IPS DF 6.9 (cell line): ENCODE measurements at regions not wholly inside any gene's neighbourhood (a gene's known extent, or its start where the extent isn't known, plus 50 kb on each side); places are given as distances from the start of the nearest gene placed in this dataset.

ENCODE experiments used
- DNase-seq: peaks from one replicate; pipeline ENCODE4 v3.0.0-alpha.2; 2013; ENCODE audit warnings: low read depth, low spot score
- H3K27ac ChIP-seq: one replicate; pipeline ENCODE4 v1.5.1; 2013; ENCODE audit warnings: low read length, control low read depth
- H3K27me3 ChIP-seq: 2 replicates; pipeline ENCODE4 v1.6.1; 2013; ENCODE audit warnings: mild to moderate bottlenecking, low read length; ENCODE audit not compliant: control insufficient read depth, insufficient read depth
- H3K36me3 ChIP-seq: 2 replicates; pipeline ENCODE4 v1.6.1; 2013; ENCODE audit warnings: low read length; ENCODE audit not compliant: control insufficient read depth, insufficient read depth
- H3K4me1 ChIP-seq: 2 replicates; pipeline ENCODE4 v1.6.1; 2013; ENCODE audit warnings: low read length; ENCODE audit not compliant: control insufficient read depth, insufficient read depth
- H3K4me3 ChIP-seq: 2 replicates; pipeline ENCODE4 v1.5.1; 2013; ENCODE audit warnings: mild to moderate bottlenecking, low read length
- H3K9me3 ChIP-seq: 2 replicates; pipeline ENCODE4 v1.6.1; 2013; ENCODE audit warnings: low read length, inconsistent platforms; ENCODE audit not compliant: control insufficient read depth, insufficient read depth
- WGBS: extraction: QIAGEN DNeasy Blood & Tissue Kit; methylation state at CpG from one replicate; pipeline ENCODE4 v1.1.7; 2013; ENCODE audit warnings: mixed read lengths, missing lambda C conversion rate; ENCODE audit not compliant: insufficient read length, insufficient coverage; 5-methylcytosine and 5-hydroxymethylcytosine counted together

GRCh38 chr15:39113741-39114140 lies 467.1 kb upstream of the THBS1 start:
- H3K27ac ChIP-seq: no peak overlapping the region
- no peaks in the 10 kb centered on the region for H3K27me3 ChIP-seq
- no peak overlapping the region for H3K4me3 ChIP-seq
- no CpG with 5 or more reads among the region's 3 CpGs for WGBS
- no peaks in the 10 kb centered on the region for H3K4me1 ChIP-seq
- no peak for DNase-seq
- H3K9me3 ChIP-seq: no peaks in the 10 kb centered on the region
- H3K36me3 ChIP-seq: no peaks in the 10 kb centered on the region

DNA sequence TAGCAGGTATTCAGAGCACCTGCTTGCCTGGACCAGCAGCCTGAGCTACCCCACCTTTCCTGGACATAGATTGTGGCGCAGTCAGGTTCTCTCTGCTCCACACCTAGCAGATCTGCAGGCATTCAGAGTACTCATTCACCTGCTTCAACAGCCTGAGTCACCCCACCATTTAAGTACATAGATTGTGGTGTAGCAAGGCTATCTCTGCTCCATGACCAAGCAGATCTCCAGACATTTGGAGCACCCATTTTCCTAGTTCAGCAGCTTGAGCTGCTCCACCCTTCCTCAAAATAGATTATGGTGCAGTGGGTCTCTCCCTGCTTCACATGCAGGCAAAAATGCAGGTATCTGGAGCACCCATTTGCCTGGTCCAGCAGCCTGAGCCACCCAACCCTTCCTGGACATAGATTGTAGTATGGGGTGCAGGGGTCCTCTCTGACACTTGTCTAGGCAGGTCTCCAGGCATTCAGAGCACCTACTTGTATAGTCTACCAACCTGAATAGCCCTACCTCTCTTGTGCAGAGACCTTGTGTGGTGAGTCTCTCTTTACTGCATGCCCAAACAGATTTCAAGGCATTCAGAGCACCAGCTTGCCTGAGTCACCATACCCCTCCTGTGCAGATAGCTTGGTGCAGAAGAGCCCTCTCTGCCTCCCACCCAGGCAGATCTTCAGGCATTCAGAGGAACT lies 466.0 kb upstream of the THBS1 start:
- no peaks in the 10 kb centered on the region for H3K27me3 ChIP-seq
- H3K4me1 ChIP-seq: no peaks in the 10 kb centered on the region
- no peaks in the 10 kb centered on the region for H3K36me3 ChIP-seq
- no peak overlapping the region for H3K4me3 ChIP-seq
- no peak overlapping the region for H3K27ac ChIP-seq
- H3K9me3 ChIP-seq: no peaks in the 10 kb centered on the region
- no peak for DNase-seq
- WGBS: no CpG with 5 or more reads among the region's 1 CpG

DNA sequence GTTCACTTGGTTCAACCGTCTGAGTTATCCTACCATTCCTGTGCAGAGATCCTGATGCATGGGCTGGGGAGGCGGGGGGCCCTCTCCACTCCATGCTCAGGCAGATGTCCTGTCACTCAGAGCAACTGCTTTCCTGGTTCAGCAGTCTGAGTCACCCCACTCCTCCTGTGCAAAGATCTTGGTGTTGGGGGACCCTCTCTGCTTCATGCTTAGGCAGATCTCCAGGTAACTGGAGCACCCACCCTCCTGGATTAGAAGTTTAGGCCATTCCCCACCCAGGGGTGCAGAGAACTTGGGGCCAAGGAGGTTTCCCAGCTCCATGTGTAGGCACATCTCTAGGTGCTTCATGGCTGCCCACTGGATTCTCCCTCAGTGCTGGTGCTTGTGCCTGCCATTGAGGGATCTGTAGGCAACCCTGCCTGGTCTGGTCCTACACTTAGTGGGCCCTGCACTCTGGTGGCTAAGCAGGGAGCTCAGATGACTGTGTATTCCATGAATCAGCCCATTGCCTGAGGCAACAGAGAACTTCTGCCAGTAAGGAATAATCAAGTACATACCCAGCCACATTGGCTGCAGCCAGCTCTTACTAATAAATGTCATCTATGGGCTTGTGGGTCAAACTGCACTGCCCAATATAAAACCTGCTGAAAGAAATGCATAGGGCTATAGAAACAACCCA lies 465.4 kb upstream of the THBS1 start:
- DNase-seq: no peak
- no peaks in the 10 kb centered on the region for H3K9me3 ChIP-seq
- no peaks in the 10 kb centered on the region for H3K4me1 ChIP-seq
- no peaks in the 10 kb centered on the region for H3K27me3 ChIP-seq
- H3K27ac ChIP-seq: no peak overlapping the region
- no peak overlapping the region for H3K4me3 ChIP-seq
- H3K36me3 ChIP-seq: no peaks in the 10 kb centered on the region
- WGBS: no CpG with 5 or more reads among the region's 2 CpGs

DNA sequence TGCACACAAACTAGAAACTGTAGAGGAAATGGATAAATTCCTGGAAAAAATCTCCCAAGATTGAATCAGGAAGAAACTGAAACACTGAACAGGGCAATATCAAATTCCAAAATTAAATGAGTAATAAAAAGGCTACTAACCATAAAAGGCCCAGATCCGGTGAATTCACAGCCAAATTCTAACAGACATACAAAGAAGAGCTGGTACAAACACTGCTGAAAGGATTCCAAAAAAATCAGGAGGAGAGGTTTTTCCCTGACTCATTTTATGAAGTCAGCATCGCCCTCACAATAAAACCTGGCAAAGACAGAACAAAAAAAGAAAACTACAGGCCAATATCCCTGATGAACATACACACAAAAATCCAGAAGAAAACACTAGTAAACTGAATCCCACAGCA lies 462.4 kb upstream of the THBS1 start:
- H3K4me1 ChIP-seq: no peaks in the 10 kb centered on the region
- no peak overlapping the region for H3K27ac ChIP-seq
- no CpG with 5 or more reads among the region's 2 CpGs for WGBS
- no peaks in the 10 kb centered on the region for H3K27me3 ChIP-seq
- H3K36me3 ChIP-seq: no peaks in the 10 kb centered on the region
- no peak for DNase-seq
- no peaks in the 10 kb centered on the region for H3K9me3 ChIP-seq
- no peak overlapping the region for H3K4me3 ChIP-seq

DNA sequence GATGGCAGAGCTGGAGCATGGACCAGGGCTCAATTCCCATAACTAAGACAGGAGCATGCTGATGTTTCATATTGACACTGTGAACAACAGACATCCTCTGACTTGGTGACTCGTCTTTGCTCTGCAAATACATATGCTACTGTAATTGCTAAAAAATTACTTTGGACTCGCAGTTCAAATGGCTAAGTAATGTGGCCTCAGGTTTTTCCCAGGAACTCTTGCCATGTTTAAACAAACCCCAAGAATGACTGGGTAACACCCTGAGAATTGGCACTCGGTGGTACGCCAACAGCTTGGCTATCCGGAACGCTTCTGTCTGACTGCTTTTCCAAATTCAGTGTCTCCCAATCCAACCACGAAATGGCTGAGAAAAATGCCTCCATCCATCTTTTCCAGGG lies 456.7 kb upstream of the THBS1 start:
- no CpG with 5 or more reads among the region's 7 CpGs for WGBS
- Histone ChIP-seq H3K27ac (no peak overlapping the region), H3K4me3 (no peak overlapping the region), H3K36me3 (no peaks in the 10 kb centered on the region), H3K27me3 (no peaks in the 10 kb centered on the region), H3K9me3 (no peaks in the 10 kb centered on the region), H3K4me1 (no peaks in the 10 kb centered on the region)
- no peak for DNase-seq

DNA sequence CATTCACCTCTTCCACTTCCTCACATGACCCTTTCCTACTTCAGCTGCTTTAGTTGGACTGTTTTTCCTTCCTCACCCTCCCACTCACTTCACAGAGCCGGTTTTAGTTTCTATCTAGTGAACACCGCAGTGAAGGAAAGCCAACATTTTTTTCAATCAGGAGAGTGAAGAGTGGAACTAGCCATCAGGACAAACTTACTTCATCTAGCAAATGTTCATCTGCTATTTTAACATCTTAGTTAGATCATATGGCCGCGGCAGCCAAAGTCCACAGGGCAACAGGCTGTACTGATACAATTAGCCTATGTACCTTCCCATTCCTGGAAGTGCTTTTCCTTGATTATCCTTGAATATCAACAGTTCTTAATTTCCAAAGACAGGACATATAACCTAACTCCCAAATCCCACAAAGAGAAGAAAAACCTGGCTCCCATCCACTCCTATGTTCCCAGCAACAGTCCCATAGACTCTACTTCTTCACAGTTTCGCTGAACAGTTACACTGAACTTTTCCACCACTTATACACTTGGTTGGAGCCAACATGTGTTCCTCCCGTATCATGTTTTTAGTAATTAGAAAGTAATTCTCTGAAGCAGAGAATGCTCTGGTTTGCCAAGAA lies 456.2 kb upstream of the THBS1 start:
- no peaks in the 10 kb centered on the region for H3K27me3 ChIP-seq
- H3K4me3 ChIP-seq: no peak overlapping the region
- no peaks in the 10 kb centered on the region for H3K9me3 ChIP-seq
- no peaks in the 10 kb centered on the region for H3K36me3 ChIP-seq
- no peak overlapping the region for H3K27ac ChIP-seq
- no CpG with 5 or more reads among the region's 6 CpGs for WGBS
- no peak for DNase-seq
- no peaks in the 10 kb centered on the region for H3K4me1 ChIP-seq

DNA sequence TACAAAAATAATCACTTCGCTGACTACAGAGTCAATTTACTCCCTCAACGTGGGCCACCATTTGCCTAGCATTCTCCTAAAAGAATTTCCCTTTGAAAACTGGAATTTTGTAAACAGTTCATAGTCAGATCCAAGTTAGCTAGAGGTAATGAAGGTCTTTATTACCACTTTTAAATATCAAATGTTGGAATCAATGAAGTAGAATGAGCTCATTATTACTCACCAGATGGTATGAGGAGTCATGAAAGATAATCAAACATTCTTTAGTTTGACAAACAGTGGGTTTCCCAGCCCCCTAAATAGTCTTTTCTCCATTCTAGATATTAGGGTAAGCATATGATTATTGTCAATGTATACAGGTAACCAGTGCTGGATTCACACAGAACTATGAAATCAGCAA lies 455.7 kb upstream of the THBS1 start:
- Histone ChIP-seq H3K4me1 (no peaks in the 10 kb centered on the region), H3K4me3 (no peak overlapping the region), H3K27ac (no peak overlapping the region), H3K36me3 (no peaks in the 10 kb centered on the region), H3K27me3 (no peaks in the 10 kb centered on the region), H3K9me3 (no peaks in the 10 kb centered on the region)
- no CpG with 5 or more reads among the region's 2 CpGs for WGBS
- DNase-seq: no peak

- Histone ChIP-seq H3K4me1 (no peaks in the 10 kb centered on the region), H3K9me3 (no peaks in the 10 kb centered on the region), H3K27ac (no peak overlapping the region), H3K27me3 (no peaks in the 10 kb centered on the region), H3K4me3 (no peak overlapping the region), H3K36me3 (no peaks in the 10 kb centered on the region)
- no CpG with 5 or more reads among the region's 4 CpGs for WGBS
- peak; percentile 45 for DNase-seq
Measured at GRCh38 chr15:39125904-39126303, 455.0 kb upstream of the THBS1 start.

DNA sequence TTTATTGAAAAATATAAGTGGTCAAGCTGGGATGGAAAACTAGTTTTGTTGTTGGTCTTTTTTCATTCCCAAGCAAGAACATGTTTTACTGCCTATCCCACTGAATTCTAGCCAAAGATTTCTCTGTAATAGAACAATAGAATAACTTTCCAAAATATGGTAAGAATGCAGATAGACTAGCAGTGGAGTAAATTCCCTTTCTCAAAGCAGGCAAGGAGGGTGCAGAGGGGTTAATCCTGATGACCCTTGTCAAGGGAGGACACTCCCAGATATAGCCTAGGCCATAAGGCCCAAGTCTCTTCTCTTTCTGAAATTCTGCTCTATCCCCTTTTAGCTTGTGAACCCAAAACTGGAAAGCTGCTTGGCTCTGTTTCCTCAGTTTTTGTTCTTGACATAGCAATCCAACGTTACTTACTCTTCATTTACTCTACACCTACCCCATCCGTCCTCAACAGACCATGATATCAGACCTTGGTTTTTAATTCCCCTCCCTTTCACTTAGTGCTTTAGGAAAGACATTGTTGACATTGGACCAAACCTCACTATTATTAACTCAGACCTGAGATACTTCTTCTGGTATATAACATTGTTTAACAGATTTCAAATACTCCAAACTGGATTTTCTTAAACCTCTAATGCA lies 453.6 kb upstream of the THBS1 start:
- H3K27me3 ChIP-seq: no peaks in the 10 kb centered on the region
- no peaks in the 10 kb centered on the region for H3K36me3 ChIP-seq
- no peak overlapping the region for H3K4me3 ChIP-seq
- no peaks in the 10 kb centered on the region for H3K4me1 ChIP-seq
- no peak overlapping the region for H3K27ac ChIP-seq
- DNase-seq: no peak
- H3K9me3 ChIP-seq: no peaks in the 10 kb centered on the region
- WGBS: 100% methylated on average over 2 of the region's 2 CpGs

DNA sequence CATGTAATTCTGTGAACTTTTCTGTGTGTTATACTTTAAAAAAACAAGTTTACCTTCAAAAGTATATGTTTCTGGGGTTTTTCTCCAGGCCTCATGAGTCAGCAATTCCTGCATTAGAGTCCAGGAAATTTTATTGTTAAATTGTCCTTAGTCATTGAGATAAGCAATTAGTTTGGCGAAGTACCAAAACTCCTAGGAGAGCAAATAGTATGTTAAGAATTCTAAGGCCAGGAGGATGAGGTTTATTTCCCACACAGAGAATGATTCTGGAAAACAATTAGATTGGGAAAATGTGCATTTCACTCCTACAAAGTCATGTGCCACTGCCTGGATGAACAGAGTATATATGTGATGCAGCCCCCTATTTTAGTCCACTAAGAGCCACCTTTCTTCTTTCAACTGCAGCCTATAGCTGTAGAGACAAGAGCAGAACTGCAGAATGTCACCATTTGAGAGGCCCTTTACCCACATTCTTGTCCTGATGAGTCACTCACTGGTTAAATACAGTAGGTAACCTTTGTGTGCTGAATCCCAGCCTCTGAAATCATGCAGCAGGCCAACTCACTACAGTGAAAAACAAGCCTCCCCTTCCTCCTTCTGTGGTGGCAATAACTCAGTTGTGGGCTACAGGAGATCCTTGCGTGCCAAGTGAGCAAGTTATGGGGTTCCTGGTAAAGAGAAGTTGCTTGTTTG lies 452.8 kb upstream of the THBS1 start:
- WGBS: no CpG with 5 or more reads among the region's 2 CpGs
- Histone ChIP-seq H3K27ac (no peak overlapping the region), H3K36me3 (no peaks in the 10 kb centered on the region), H3K27me3 (no peaks in the 10 kb centered on the region), H3K4me3 (no peak overlapping the region), H3K4me1 (no peaks in the 10 kb centered on the region), H3K9me3 (no peaks in the 10 kb centered on the region)
- no peak for DNase-seq
